KG1 (cell line): ENCODE measurements at regions not wholly inside any gene's neighbourhood (a gene's known extent, or its start where the extent isn't known, plus 50 kb on each side); places are given as distances from the start of the nearest gene placed in this dataset.
"Not testable (repeated sequence)": the region's sequence is repeated elsewhere in the genome, so short reads cannot be mapped to it uniquely, and the experiment has no call there.

ENCODE experiments used
- DNase-seq: peaks from one replicate; lab custom pipeline; 2025; lab: John Stamatoyannopoulos, UW

DNA sequence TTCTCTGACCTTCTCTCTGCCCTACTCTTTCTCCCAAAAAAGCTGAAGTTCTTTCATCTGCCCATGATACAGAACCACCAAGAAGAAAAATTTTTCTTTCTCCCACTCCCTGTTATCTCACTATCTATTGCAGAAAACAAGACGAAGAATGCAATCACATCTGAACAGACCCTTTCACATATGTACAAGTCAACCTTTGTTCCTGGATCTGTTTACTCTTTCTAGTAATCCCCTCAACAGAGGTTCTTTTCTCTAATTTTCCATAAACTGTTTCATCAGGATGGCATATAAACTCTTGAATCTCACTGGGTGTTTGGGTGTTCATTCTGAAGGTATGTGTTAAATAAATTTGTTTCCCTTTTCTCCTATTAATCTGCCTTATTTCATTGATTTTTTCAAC is 1262.7 kb upstream of the NRXN1 start:
- no peak for DNase-seq

- DNase-seq, result no peak
These were observed 1260.9 kb upstream of the NRXN1 start for GRCh38 chr2:52292801-52293200.

- no peak for DNase-seq
These were observed 1257.8 kb upstream of the NRXN1 start for GRCh38 chr2:52289741-52290140.

- DNase-seq, result no peak
These were observed 1256.7 kb upstream of the NRXN1 start for GRCh38 chr2:52288596-52288995.

- no peak for DNase-seq
These were observed 1238.0 kb upstream of the NRXN1 start for GRCh38 chr2:52269696-52270485.

GRCh38 chr2:52264911-52265310 is 1233.0 kb upstream of the NRXN1 start:
- DNase-seq, result no peak

DNA sequence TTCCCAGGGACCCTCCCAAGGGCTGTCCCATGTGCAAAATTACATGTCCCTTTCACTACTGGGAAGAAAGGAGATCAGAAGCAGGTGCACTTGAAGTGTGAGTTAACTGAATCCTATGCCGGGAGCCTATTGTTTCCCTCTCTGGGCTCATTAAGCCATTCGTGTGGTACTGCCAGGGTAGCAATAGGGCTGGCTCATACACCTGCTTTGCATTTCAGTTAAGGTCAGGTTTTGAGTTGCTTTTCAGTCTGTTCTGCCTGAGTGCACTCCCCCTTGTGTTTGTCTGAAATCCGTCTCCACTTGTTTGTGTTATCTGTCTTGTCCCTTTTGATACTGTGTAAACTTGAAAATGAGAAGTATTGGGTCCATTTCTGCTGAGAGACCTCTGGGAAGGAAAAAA is 1232.6 kb upstream of the NRXN1 start:
- no peak for DNase-seq

GRCh38 chr2:52260904-52261303 is 1229.0 kb upstream of the NRXN1 start:
- no peak for DNase-seq

- DNase-seq, result not testable (repeated sequence)
These were observed 1227.0 kb upstream of the NRXN1 start for GRCh38 chr2:52258967-52259366.

- DNase-seq, result no peak
These were observed 1226.1 kb upstream of the NRXN1 start for GRCh38 chr2:52258038-52258437.

DNA sequence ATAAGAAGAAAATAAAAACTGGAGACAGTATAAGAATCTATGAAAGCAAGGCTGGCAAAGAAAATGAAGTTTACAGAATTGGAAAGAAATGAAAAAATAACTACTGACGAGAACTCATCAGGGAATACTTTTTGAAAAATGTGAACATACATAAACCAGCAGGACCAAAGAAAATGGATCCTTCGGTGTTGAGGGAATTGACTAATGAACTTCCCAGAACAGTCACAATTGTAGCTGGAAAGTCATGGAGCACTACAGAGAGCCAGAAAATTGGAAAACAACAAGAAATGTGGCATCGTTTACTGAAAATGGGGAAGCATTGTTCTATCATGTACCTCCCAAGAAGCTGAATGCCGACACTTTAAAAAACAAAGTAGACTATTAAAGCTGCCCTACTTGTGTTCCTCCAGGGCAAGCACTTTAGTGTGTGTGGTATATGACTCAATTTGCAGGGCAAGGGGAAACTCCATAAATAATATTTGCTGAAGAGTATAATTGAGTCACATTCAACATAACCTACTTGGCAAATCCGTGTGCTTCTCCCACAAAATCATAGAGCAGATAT is 1221.6 kb upstream of the NRXN1 start:
- no peak for DNase-seq

- no peak for DNase-seq
These were observed 1206.8 kb upstream of the NRXN1 start for GRCh38 chr2:52238782-52239181.

DNA sequence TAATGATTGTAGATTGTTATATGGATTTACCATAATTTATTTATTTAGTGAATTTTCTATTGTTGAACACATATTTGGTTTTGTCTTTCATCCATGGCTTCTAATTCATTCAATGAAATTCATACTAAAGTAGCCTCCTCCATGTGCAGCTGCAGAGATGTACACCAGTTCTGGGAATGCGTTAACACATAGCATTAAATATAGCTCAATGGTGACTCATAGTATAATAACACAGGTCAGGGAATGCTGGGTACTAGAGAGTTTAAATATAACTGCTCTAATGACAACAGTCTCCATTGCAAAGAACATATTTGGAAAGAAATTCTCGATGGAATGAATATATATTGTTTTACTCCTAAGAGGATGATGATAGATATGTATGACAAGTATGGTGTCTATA is 1190.2 kb upstream of the NRXN1 start:
- DNase-seq, result no peak

DNA sequence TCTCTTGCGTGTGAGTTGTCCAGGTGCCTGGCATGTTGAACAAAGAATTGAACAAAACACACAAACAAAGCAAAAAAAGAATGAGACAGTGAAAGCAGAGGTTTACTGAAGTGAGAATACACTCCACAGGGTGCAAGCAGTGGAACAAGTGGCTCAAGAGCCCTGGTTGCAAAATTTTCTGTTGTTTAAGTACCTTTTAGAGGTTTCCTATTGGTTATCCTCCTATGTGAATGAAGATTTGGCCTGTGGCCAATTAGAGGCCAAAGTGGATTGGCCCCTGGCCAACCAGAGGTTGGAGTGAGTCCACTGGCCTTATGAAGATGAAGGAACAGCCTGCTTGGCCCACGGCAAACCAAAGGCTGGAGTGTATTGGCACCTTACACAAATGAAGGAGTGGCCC is 1188.5 kb upstream of the NRXN1 start:
- no peak for DNase-seq

DNA sequence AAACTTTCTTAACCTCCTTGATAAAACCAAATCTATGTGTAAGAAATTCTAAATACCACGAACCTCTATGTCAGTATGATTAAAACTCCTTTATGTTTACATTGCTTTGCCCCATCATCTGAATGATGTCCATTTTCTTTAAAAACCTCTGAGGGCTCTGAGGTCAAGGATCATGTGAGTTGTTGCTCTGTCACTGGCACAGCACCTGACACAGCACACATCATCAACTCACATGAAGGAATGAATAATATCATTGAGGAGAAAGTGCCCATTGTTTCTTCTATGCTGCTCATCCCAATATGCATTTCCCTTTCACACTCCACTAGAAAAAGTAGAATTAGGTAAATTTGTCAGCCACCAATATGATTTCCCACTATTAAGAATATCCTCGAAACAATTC is 1178.7 kb upstream of the NRXN1 start:
- no peak for DNase-seq

DNA sequence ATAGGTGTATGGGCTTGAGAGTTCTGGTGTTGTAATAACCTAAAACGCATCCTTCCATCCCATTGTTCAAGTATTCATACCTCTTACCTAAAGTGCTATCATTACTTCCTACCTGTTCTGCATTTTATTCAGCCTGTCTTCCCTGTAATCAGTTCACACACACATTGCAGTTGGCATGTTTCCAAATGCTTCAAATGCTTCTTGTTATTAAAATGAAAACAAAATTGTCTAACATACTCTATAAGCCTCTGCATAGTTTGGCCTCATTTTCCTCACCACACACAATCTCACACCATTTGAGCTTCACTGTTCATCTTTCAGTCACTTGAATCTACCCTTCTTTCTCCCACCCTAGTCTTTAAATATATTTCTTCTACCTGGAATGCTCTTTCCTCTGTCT is 1178.2 kb upstream of the NRXN1 start:
- DNase-seq, result no peak

DNA sequence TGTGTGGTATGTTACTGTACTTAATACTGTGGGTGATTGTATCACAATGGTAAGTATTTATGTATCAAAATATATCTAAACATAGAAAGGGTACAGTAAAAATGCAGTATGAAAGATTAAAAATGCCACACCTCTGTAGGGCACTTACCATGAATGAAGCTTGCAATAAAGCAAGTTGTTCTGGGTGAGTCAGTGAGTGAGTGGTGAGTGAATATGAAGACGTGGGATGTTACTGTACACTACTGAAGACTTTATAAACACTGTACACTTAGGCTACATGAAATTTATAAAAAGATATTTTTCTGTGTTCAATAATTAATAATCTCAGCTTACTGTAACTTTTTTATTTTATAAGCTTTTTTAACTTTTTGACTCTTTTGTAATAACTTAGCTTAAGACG is 1162.4 kb upstream of the NRXN1 start:
- DNase-seq, result no peak

GRCh38 chr2:52193804-52194203 is 1161.9 kb upstream of the NRXN1 start:
- DNase-seq, result no peak

DNA sequence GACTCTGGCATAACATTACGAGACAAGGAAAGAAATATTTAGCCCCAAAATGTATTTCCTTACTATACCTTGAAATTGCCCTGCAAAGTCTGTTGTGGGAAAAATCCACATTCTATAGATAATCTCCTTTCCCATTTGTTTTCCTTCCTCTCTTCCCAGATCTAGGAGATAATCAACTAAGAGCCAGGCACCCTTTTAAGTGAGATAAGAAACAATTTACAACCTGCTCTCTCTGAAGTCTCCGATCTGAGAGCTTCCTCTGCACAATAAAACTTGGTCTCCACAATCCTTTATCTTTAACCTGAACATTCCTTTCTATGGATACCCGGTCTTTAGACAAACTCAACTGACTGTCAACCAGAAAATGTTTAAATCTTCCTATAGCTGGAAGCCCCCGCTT is 1160.7 kb upstream of the NRXN1 start:
- DNase-seq, result no peak

- DNase-seq, result no peak
These were observed 1149.1 kb upstream of the NRXN1 start for GRCh38 chr2:52181080-52181479.

GRCh38 chr2:52178845-52179244 is 1146.9 kb upstream of the NRXN1 start:
- DNase-seq, result no peak

DNA sequence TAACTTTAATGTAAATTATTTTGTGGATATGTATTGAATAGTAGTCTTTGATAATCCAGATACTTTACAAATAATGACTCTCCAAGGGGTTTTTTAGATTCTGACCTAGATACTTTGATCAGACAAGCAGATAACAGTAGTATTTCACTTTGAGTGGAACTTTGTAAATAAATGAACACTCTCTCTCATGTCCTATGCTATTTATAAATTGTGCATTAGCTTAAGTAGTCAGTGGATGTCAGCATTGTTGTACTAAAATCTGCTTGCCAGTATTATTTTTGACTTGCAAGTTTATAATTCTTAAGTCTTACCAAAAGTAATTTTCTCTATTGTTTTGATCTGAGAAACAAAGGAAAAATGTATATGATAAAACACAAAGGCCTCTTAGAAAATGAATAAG is 1113.1 kb upstream of the NRXN1 start:
- DNase-seq, result no peak

DNA sequence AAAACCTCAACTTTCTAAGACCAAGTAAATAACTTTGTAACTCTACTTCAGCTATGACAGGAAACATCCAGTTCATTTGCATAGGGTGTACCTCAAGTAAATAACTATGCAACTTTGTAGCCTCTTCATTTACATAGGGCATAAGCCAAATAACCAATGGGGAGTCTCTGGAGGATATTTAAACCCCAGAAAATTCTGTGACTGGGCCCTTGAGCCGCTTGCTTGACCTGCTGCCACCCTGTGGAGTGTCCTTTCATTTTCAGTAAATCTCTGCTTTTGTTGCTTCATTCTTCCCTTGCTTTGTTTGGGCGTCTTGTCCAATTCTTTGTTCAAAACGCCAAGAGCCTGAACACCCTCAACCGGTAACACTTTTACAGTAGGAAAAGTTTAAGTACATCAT is 1112.7 kb upstream of the NRXN1 start:
- DNase-seq, result no peak

GRCh38 chr2:52141076-52141475 is 1109.1 kb upstream of the NRXN1 start:
- DNase-seq, result no peak
